ENCODE measurements at regions not wholly inside any gene's neighbourhood (a gene's known extent, or its start where the extent isn't known, plus 50 kb on each side); places are given as distances from the start of the nearest gene placed in this dataset.

- no peak for TF ChIP-seq CTCF (IDR thresholded peaks at IDR 0.05)
- TF ChIP-seq POLR2A (IDR thresholded peaks at IDR 0.05), result peak; percentile 75
These were observed 89.4 kb downstream of the NKX2-1 start for GRCh38 chr14:36430662-36431084.
